Erythroblast (primary cell): ENCODE measurements at regions not wholly inside any gene's neighbourhood (a gene's known extent, or its start where the extent isn't known, plus 50 kb on each side); places are given as distances from the start of the nearest gene placed in this dataset.
"Not testable (repeated sequence)": the region's sequence is repeated elsewhere in the genome, so short reads cannot be mapped to it uniquely, and the experiment has no call there.

Experiments used
- GATA1 ChIP-seq: IDR thresholded peaks from 2 replicates; pipeline ENCODE4 v1.6.1; 2011; ENCODE audit warnings: low read depth, mild to moderate bottlenecking, control low read depth, low read length, moderate library complexity
- POLR2A ChIP-seq: IDR thresholded peaks from 2 replicates; pipeline ENCODE4 v1.6.1; 2011; ENCODE audit warnings: mild to moderate bottlenecking, low read length

- TF ChIP-seq POLR2A, GATA1: not testable (repeated sequence)
These were observed 95.8 kb downstream of the FAM72C start for GRCh38 chr1:143875947-143876346.
